GM12878 (cell line): ENCODE measurements at regions not wholly inside any gene's neighbourhood (a gene's known extent, or its start where the extent isn't known, plus 50 kb on each side); places are given as distances from the start of the nearest gene placed in this dataset.

Experiments
- ATAC-seq: fragments of 200-7000 bp; cut with Tn5 transposase; 3 replicates; pipeline ENCODE4 v1.9.1; 2020; ENCODE audit warnings: mild to moderate bottlenecking, moderate library complexity
- BruUV-seq: library from RNA; stranded (reverse); fragments of 400-500 nt; replicated peaks from 2 replicates; lab custom pipeline; 2021; lab: Mats Ljungman, UMichigan
- CTCF ChIA-PET: fragments of 300-600 bp; sonication (Branson Sonifier 250); formaldehyde crosslinking; extraction: SDS; loops from one replicate; lab custom pipeline; 2021; ENCODE audit warnings: inconsistent platforms; lab: Yijun Ruan, JAX
- POLR2A ChIA-PET: fragments of 350-600 bp; formaldehyde crosslinking; extraction: SDS; loops from one replicate; lab custom pipeline; 2021; ENCODE audit warnings: inconsistent platforms; lab: Charles Lee
- RAD21 ChIA-PET: fragments of 300-600 bp; sonication (Branson Sonifier 250); formaldehyde crosslinking; loops from one replicate; lab custom pipeline; 2023; ENCODE audit warnings: antibody characterized with exemption; ENCODE audit not compliant: unreplicated experiment; lab: Charles Lee
- SMC1A ChIA-PET: fragments of 300-600 bp; sonication (Branson Sonifier 250); formaldehyde crosslinking; loops from one replicate; lab custom pipeline; 2023; ENCODE audit not compliant: unreplicated experiment, uncharacterized antibody; lab: Charles Lee
- DNase-seq: peaks from one replicate; pipeline ENCODE4 v3.0.0-alpha.2; 2011; ENCODE audit warnings: low read depth, low spot score
- FAIRE-seq: peaks from 3 replicates; lab custom pipeline; 2011; peaks lifted over from hg19 to GRCh38; lab: Jason Lieb, UNC
- H2AFZ ChIP-seq: 2 replicates; pipeline ENCODE4 v1.6.0; 2011; ENCODE audit warnings: low read depth, low read length, control low read depth; ENCODE audit not compliant: control insufficient read depth
- H3K27ac ChIP-seq: 2 replicates; pipeline ENCODE4 v1.5.1; 2011; ENCODE audit warnings: control low read depth; ENCODE audit not compliant: control insufficient read depth, insufficient read depth
- H3K27me3 ChIP-seq, 2 experiments: replicated peaks in 1 of 2; 2 replicates each; pipeline versions ENCODE4 v1.6.0 to v1.6.1; 2011; ENCODE audit warnings: low read length in 1 of 2; ENCODE audit not compliant: control insufficient read depth in 2 of 2, insufficient read depth in 2 of 2
- H3K36me3 ChIP-seq, 2 experiments: 2 replicates each; pipeline ENCODE4 v1.5.1; 2011; ENCODE audit warnings: low read length in 1 of 2; ENCODE audit not compliant: control insufficient read depth in 2 of 2, insufficient read depth in 2 of 2
- H3K4me1 ChIP-seq: 2 replicates; pipeline ENCODE4 v1.6.1; 2011; ENCODE audit warnings: mild to moderate bottlenecking, low read length, moderate library complexity, mixed read lengths; ENCODE audit not compliant: control insufficient read depth, insufficient read depth
- H3K4me2 ChIP-seq: 2 replicates; pipeline ENCODE4 v1.6.0; 2011; ENCODE audit warnings: control low read depth; ENCODE audit not compliant: control insufficient read depth, insufficient read depth
- H3K4me3 ChIP-seq: fragments of 200-600 bp; sonication (generic); 2 replicates; pipeline ENCODE4 v1.5.1; 2016
- H3K79me2 ChIP-seq: 2 replicates; pipeline ENCODE4 v1.6.0; 2011; ENCODE audit warnings: low read length; ENCODE audit not compliant: control insufficient read depth, insufficient read depth
- H3K9ac ChIP-seq: 2 replicates; pipeline ENCODE4 v1.8.0; 2011; ENCODE audit warnings: low read length, control low read depth, mixed read lengths; ENCODE audit not compliant: control insufficient read depth, insufficient read depth
- H3K9me3 ChIP-seq: replicated peaks from 3 replicates; pipeline ENCODE4 v1.5.1; 2011; ENCODE audit warnings: mild to moderate bottlenecking, low read length; ENCODE audit not compliant: control insufficient read depth, insufficient read depth
- H4K20me1 ChIP-seq: 2 replicates; pipeline ENCODE4 v1.6.0; 2011; ENCODE audit not compliant: control insufficient read depth, insufficient read depth
- BCL3 ChIP-seq: IDR thresholded peaks from 2 replicates; pipeline ENCODE4 v1.6.1; 2011; ENCODE audit warnings: borderline replicate concordance, low read depth, mild to moderate bottlenecking, moderate library complexity, low read length; ENCODE audit not compliant: insufficient read depth, poor library complexity, severe bottlenecking
- CREM ChIP-seq: IDR thresholded peaks from 2 replicates; pipeline ENCODE4 v1.6.1; 2014; ENCODE audit warnings: antibody characterized with exemption, low read depth
- ELK1 ChIP-seq: IDR thresholded peaks from 2 replicates; pipeline ENCODE4 v1.6.1; 2012; ENCODE audit warnings: low read depth, low read length, improper control_type of control experiment
- FOS ChIP-seq: IDR thresholded peaks from 3 replicates; pipeline ENCODE4 v1.6.1; 2011; ENCODE audit warnings: borderline replicate concordance; ENCODE audit not compliant: insufficient read length; ENCODE audit errors: extremely low read depth
- IKZF1 ChIP-seq: fragments of 450-650 bp; conservative IDR thresholded peaks from 2 replicates; pipeline ENCODE4 v1.6.1; 2017; ENCODE audit warnings: antibody characterized with exemption, mild to moderate bottlenecking
- KLF5 ChIP-seq: fragments of 450-650 bp; IDR thresholded peaks from 2 replicates; pipeline ENCODE4 v1.6.1; 2014; ENCODE audit warnings: mild to moderate bottlenecking; ENCODE audit not compliant: partially characterized antibody
- MTA2 ChIP-seq: fragments of 450-650 bp; IDR thresholded peaks from 2 replicates; pipeline ENCODE4 v1.6.1; 2016; ENCODE audit warnings: low read depth, mild to moderate bottlenecking, moderate library complexity
- POLR2A ChIP-seq: IDR thresholded peaks from 2 replicates; pipeline ENCODE4 v1.6.1; 2011; ENCODE audit warnings: low read depth, mild to moderate bottlenecking, low read length
- TARDBP ChIP-seq: IDR thresholded peaks from 2 replicates; pipeline ENCODE4 v1.6.1; 2016; ENCODE audit warnings: borderline replicate concordance
- WGBS: methylation state at CpG from one replicate; pipeline ENCODE4 v1.1.6; 2016; ENCODE audit warnings: low lambda C conversion rate; ENCODE audit not compliant: insufficient replicate concordance, insufficient coverage; ENCODE audit errors: missing lambda C conversion rate; 5-methylcytosine and 5-hydroxymethylcytosine counted together
- in situ Hi-C: fragments of 300-500 bp; cut with MboI; formaldehyde crosslinking; loops from 9 replicates; pipeline ENCODE4 v1.14.3; 2018; ENCODE audit warnings: mixed read lengths
- intact Hi-C: fragments of 100-400 bp; cut with micrococcal nuclease; formaldehyde crosslinking; loops from one replicate; pipeline ENCODE4 v1.14.2; 2022; ENCODE audit not compliant: unreplicated experiment
- TF ChIP-seq, protein P1 (sequence below): fragments of 450-650 bp; IDR thresholded peaks from 2 replicates; pipeline ENCODE4 v1.6.1; 2017; ENCODE audit warnings: borderline replicate concordance
- TF ChIP-seq, protein P2 (sequence below): fragments of 450-650 bp; IDR thresholded peaks from 2 replicates; pipeline ENCODE4 v1.6.1; 2016; ENCODE audit warnings: mild to moderate bottlenecking

DNA sequence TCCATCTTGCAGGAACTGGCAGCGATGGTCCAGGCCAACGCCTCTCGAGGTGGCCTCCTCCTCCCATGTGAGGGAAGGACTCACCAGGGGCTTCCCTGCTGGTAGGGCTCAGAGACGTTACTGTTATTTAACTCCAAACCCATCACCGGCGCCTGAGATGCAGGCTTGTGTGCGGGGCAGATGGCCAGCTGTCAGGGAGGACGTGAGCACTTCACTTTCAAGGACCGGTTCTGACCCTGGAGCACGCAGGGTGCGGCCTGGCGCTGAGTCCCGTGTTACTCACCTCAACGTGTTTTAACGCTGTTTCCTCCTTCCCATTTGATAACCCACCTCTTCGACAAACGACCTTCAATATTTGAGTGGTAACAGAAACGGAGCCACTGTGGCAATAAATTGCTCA is 350.2 kb downstream of the ZNF516 start (continued):
- TF ChIP-seq TARDBP, result no peak
- TF ChIP-seq IKZF1, result no peak
- TF ChIP-seq KLF5, result no peak

GRCh38 chr18:76142611-76143010 is 352.4 kb downstream of the ZNF516 start:
- Histone ChIP-seq H4K20me1 (no peaks in the 10 kb centered on the region), H3K27ac (no peak overlapping the region), H3K4me3 (no peak overlapping the region), H3K27me3 (no peaks in the 10 kb centered on the region), H2AFZ (no peak overlapping the region), H3K79me2 (no peaks in the 10 kb centered on the region), H3K4me1 (no peaks in the 10 kb centered on the region), H3K9ac (no peak overlapping the region), H3K4me2 (no peak overlapping the region), H3K36me3 (no peaks in the 10 kb centered on the region), H3K9me3 (no peaks in the 10 kb centered on the region)
- RAD21 ChIA-PET, result no interaction called here
- intact Hi-C loops, result no loop called here
- TF ChIP-seq POLR2A, result no peak
- no peak for TF ChIP-seq BCL3
- no TSS peak for BruUV-seq
- no peak for ATAC-seq
- DNase-seq, result no peak
- SMC1A ChIA-PET, result no interaction called here
- no peak for FAIRE-seq
- CTCF ChIA-PET, result no interaction called here
- 24% methylated on average over 2 of the region's 2 CpGs for WGBS
- POLR2A ChIA-PET, result no interaction called here
- in situ Hi-C loops, result no loop called here

DNA sequence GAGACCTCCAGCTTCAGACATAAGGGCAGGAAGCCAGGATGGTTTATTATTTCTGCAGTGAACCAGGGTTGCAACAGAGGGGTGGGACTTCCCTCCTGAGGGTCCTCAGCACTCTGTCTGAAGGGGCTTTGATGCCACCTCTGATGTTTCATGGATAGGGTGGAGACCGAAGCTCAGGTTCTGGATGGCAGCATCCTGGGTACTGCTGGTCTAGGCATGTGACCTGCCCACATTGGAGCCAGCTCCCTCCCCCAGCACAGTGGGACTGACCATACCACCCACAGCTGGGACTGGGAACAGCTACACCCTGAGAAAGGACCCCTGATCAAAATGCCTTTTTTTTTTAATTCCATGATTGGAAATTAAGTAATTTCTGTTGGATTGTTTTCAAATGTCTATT is 355.2 kb downstream of the ZNF516 start:
- Histone ChIP-seq H3K9ac (no peak overlapping the region), H3K9me3 (no peaks in the 10 kb centered on the region), H3K27me3 (no peaks in the 10 kb centered on the region), H3K4me2 (no peak overlapping the region), H3K4me3 (no peak overlapping the region), H3K27ac (no peak overlapping the region), H3K79me2 (no peaks in the 10 kb centered on the region), H4K20me1 (no peaks in the 10 kb centered on the region), H3K4me1 (no peaks in the 10 kb centered on the region), H2AFZ (no peak overlapping the region), H3K36me3 (no peaks in the 10 kb centered on the region)
- ChIA-PET POLR2A (no interaction called here), CTCF (no interaction called here), RAD21 (no interaction called here), SMC1A (no interaction called here)
- FAIRE-seq, result no peak
- no peak for DNase-seq
- in situ Hi-C loops (no loop called here), intact Hi-C loops (no loop called here)
- BruUV-seq, result no TSS peak
- 0% methylated on average over 1 of the region's 1 CpG for WGBS
- no peak for ATAC-seq
- TF ChIP-seq ELK1 (no peak), FOS (no peak), CREM (no peak), MTA2 (no peak)
- TF ChIP-seq, protein P1, sequence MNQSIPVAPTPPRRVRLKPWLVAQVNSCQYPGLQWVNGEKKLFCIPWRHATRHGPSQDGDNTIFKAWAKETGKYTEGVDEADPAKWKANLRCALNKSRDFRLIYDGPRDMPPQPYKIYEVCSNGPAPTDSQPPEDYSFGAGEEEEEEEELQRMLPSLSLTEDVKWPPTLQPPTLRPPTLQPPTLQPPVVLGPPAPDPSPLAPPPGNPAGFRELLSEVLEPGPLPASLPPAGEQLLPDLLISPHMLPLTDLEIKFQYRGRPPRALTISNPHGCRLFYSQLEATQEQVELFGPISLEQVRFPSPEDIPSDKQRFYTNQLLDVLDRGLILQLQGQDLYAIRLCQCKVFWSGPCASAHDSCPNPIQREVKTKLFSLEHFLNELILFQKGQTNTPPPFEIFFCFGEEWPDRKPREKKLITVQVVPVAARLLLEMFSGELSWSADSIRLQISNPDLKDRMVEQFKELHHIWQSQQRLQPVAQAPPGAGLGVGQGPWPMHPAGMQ, result no peak
- TF ChIP-seq, protein P2, sequence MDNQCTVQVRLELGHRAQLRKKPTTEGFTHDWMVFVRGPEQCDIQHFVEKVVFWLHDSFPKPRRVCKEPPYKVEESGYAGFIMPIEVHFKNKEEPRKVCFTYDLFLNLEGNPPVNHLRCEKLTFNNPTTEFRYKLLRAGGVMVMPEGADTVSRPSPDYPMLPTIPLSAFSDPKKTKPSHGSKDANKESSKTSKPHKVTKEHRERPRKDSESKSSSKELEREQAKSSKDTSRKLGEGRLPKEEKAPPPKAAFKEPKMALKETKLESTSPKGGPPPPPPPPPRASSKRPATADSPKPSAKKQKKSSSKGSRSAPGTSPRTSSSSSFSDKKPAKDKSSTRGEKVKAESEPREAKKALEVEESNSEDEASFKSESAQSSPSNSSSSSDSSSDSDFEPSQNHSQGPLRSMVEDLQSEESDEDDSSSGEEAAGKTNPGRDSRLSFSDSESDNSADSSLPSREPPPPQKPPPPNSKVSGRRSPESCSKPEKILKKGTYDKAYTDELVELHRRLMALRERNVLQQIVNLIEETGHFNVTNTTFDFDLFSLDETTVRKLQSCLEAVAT, result no peak
